IMR-90 (cell line): ENCODE measurements at regions not wholly inside any gene's neighbourhood (a gene's known extent, or its start where the extent isn't known, plus 50 kb on each side); places are given as distances from the start of the nearest gene placed in this dataset.

Source experiments
- ATAC-seq: fragments of 200-7000 bp; cut with Tn5 transposase; 2 replicates; pipeline ENCODE4 v1.9.1; 2020; ENCODE audit warnings: low read depth, mild to moderate bottlenecking, moderate library complexity
- BruUV-seq: library from RNA; stranded (reverse); fragments of 400-500 nt; replicated peaks from 2 replicates; lab custom pipeline; 2021; lab: Mats Ljungman, UMichigan
- CTCF ChIA-PET: fragments of 300-600 bp; formaldehyde crosslinking; extraction: SDS; loops from one replicate; lab custom pipeline; 2021; ENCODE audit warnings: antibody characterized with exemption; lab: Yijun Ruan, JAX
- POLR2A ChIA-PET: fragments of 300-600 bp; sonication (Branson Sonifier 250); formaldehyde crosslinking; loops from one replicate; lab custom pipeline; 2022; ENCODE audit warnings: antibody characterized with exemption; ENCODE audit not compliant: unreplicated experiment; lab: Charles Lee
- DNase-seq: peaks from one replicate; pipeline ENCODE4 v3.0.0; 2013
- H2AFZ ChIP-seq: replicated peaks from 2 replicates; pipeline ENCODE3; 2013; ENCODE audit warnings: low read length, mild to moderate bottlenecking; ENCODE audit not compliant: poor library complexity
- H2AK5ac ChIP-seq: 2 replicates; pipeline ENCODE4 v1.6.1; 2013; ENCODE audit warnings: low read depth, low read length, inconsistent platforms
- H2AK9ac ChIP-seq: replicated peaks from 2 replicates; pipeline ENCODE3; 2013; ENCODE audit warnings: mild to moderate bottlenecking, low read depth, low read length, moderate library complexity; ENCODE audit not compliant: poor library complexity
- H2BK120ac ChIP-seq: 2 replicates; pipeline ENCODE4 v1.6.1; 2013; ENCODE audit warnings: low read depth, low read length, inconsistent platforms
- H2BK15ac ChIP-seq: 3 replicates; pipeline ENCODE4 v1.6.1; 2013; ENCODE audit warnings: low read depth, low read length, inconsistent platforms
- H2BK20ac ChIP-seq: 2 replicates; pipeline ENCODE4 v1.6.1; 2013; ENCODE audit warnings: low read depth, mild to moderate bottlenecking, inconsistent platforms, low read length, moderate library complexity
- H2BK5ac ChIP-seq: 2 replicates; pipeline ENCODE4 v1.6.1; 2013; ENCODE audit warnings: mild to moderate bottlenecking, low read depth, low read length, inconsistent platforms; ENCODE audit not compliant: poor library complexity, severe bottlenecking
- H3K14ac ChIP-seq: replicated peaks from 2 replicates; pipeline ENCODE4 v1.6.1; 2013; ENCODE audit warnings: low read depth, low read length, inconsistent platforms
- H3K18ac ChIP-seq: 2 replicates; pipeline ENCODE4 v1.6.1; 2013; ENCODE audit warnings: low read depth, low read length, control low read depth
- H3K23ac ChIP-seq: 2 replicates; pipeline ENCODE4 v1.6.1; 2013; ENCODE audit warnings: low read depth, low read length, inconsistent platforms
- H3K27ac ChIP-seq: 2 replicates; pipeline ENCODE4 v1.5.1; 2013; ENCODE audit warnings: mild to moderate bottlenecking, control low read depth, low read length; ENCODE audit not compliant: insufficient read depth
- H3K27me3 ChIP-seq: 2 replicates; pipeline ENCODE4 v1.6.1; 2013; ENCODE audit warnings: low read length; ENCODE audit not compliant: control insufficient read depth, insufficient read depth
- H3K36me3 ChIP-seq: 2 replicates; pipeline ENCODE4 v1.6.1; 2013; ENCODE audit warnings: low read length, mixed read lengths; ENCODE audit not compliant: control insufficient read depth, insufficient read depth
- H3K4ac ChIP-seq: 2 replicates; pipeline ENCODE4 v1.6.1; 2013; ENCODE audit warnings: low read depth, low read length, inconsistent platforms
- H3K4me1 ChIP-seq: 2 replicates; pipeline ENCODE4 v1.6.1; 2013; ENCODE audit warnings: low read length, mixed read lengths; ENCODE audit not compliant: control insufficient read depth, insufficient read depth
- H3K4me2 ChIP-seq: 2 replicates; pipeline ENCODE4 v1.6.1; 2013; ENCODE audit warnings: low read depth, mild to moderate bottlenecking, control low read depth, low read length, moderate library complexity
- H3K4me3 ChIP-seq: 2 replicates; pipeline ENCODE4 v1.5.1; 2013; ENCODE audit warnings: low read depth, mild to moderate bottlenecking, control low read depth, low read length, moderate library complexity; ENCODE audit not compliant: insufficient read depth
- H3K56ac ChIP-seq: 2 replicates; pipeline ENCODE4 v1.6.1; 2013; ENCODE audit warnings: low read length, inconsistent platforms; ENCODE audit not compliant: insufficient read depth; ENCODE audit errors: extremely low read depth
- H3K79me1 ChIP-seq, 2 experiments: 2 replicates each; pipeline ENCODE4 v1.6.1; 2013; ENCODE audit warnings: low read length in 2 of 2, inconsistent platforms in 1 of 2, low read depth in 1 of 2
- H3K9ac ChIP-seq: 2 replicates; pipeline ENCODE4 v1.6.1; 2013; ENCODE audit warnings: low read depth, low read length, control low read depth
- H3K9me1 ChIP-seq: 2 replicates; pipeline ENCODE4 v1.6.1; 2013; ENCODE audit warnings: low read length, inconsistent platforms; ENCODE audit not compliant: insufficient read depth
- H3K9me3 ChIP-seq: 2 replicates; pipeline ENCODE4 v1.6.1; 2013; ENCODE audit warnings: low read length; ENCODE audit not compliant: control insufficient read depth, insufficient read depth
- H4K20me1 ChIP-seq: 2 replicates; pipeline ENCODE4 v1.6.1; 2013; ENCODE audit warnings: low read length, inconsistent platforms; ENCODE audit not compliant: insufficient read depth
- H4K5ac ChIP-seq: 2 replicates; pipeline ENCODE4 v1.6.1; 2013; ENCODE audit warnings: mild to moderate bottlenecking, low read depth, low read length, control low read depth
- H4K8ac ChIP-seq, 2 experiments: 2 replicates each; pipeline ENCODE4 v1.6.1; 2013; ENCODE audit warnings: low read depth in 2 of 2, low read length in 2 of 2, control low read depth in 1 of 2, inconsistent platforms in 1 of 2
- H4K91ac ChIP-seq: 2 replicates; pipeline ENCODE4 v1.6.1; 2013; ENCODE audit warnings: low read depth, low read length, inconsistent platforms; ENCODE audit not compliant: insufficient read depth
- BHLHE40 ChIP-seq: fragments of 150-350 bp; IDR thresholded peaks from 2 replicates; pipeline ENCODE4 v1.6.1; 2016; ENCODE audit warnings: mild to moderate bottlenecking, low read depth, low read length
- CEBPB ChIP-seq: IDR thresholded peaks from 2 replicates; pipeline ENCODE4 v1.6.1; 2012; ENCODE audit warnings: low read depth, low read length, improper control_type of control experiment
- CHD1 ChIP-seq: IDR thresholded peaks from 2 replicates; pipeline ENCODE4 v1.6.1; 2012; ENCODE audit warnings: low read depth, low read length, improper control_type of control experiment
- CTCF ChIP-seq: conservative IDR thresholded peaks from 2 replicates; pipeline ENCODE4 v1.5.1; 2012; ENCODE audit warnings: mild to moderate bottlenecking, low read depth, low read length, improper control_type of control experiment
- ELK1 ChIP-seq: fragments of 150-350 bp; IDR thresholded peaks from 2 replicates; pipeline ENCODE4 v1.6.1; 2016; ENCODE audit warnings: low read depth, mild to moderate bottlenecking, low read length, moderate library complexity, borderline replicate concordance
- FOS ChIP-seq: fragments of 150-350 bp; IDR thresholded peaks from 2 replicates; pipeline ENCODE4 v1.6.1; 2016; ENCODE audit warnings: low read depth, low read length
- MAFK ChIP-seq: IDR thresholded peaks from 2 replicates; pipeline ENCODE4 v1.6.1; 2012; ENCODE audit warnings: low read depth, low read length, improper control_type of control experiment
- MXI1 ChIP-seq: IDR thresholded peaks from 2 replicates; pipeline ENCODE4 v1.6.1; 2012; ENCODE audit warnings: low read depth, mild to moderate bottlenecking, low read length, moderate library complexity, borderline replicate concordance
- POLR2A ChIP-seq: IDR thresholded peaks from 2 replicates; pipeline ENCODE4 v1.6.1; 2012; ENCODE audit warnings: mild to moderate bottlenecking, low read depth, low read length
- RAD21 ChIP-seq: IDR thresholded peaks from 2 replicates; pipeline ENCODE4 v1.6.1; 2012; ENCODE audit warnings: low read length, improper control_type of control experiment
- RCOR1 ChIP-seq: IDR thresholded peaks from 2 replicates; pipeline ENCODE4 v1.6.1; 2012; ENCODE audit warnings: mild to moderate bottlenecking, low read length, improper control_type of control experiment; ENCODE audit not compliant: insufficient replicate concordance
- RFX5 ChIP-seq: IDR thresholded peaks from 2 replicates; pipeline ENCODE4 v1.8.0; 2012; ENCODE audit warnings: low read depth, mild to moderate bottlenecking, low read length, moderate library complexity
- SMC3 ChIP-seq: fragments of 150-350 bp; IDR thresholded peaks from 2 replicates; pipeline ENCODE4 v1.6.1; 2016; ENCODE audit warnings: low read depth, mild to moderate bottlenecking, antibody characterized with exemption, low read length, moderate library complexity
- USF2 ChIP-seq: fragments of 150-350 bp; IDR thresholded peaks from 2 replicates; pipeline ENCODE4 v1.6.1; 2017; ENCODE audit warnings: mild to moderate bottlenecking, antibody characterized with exemption, low read length, low read depth
- WGBS, 2 experiments: methylation state at CpG; one replicate each; pipeline versions ENCODE4 v1.1.5 to v1.1.7; 2013; ENCODE audit warnings: missing lambda C conversion rate in 2 of 2; ENCODE audit not compliant: insufficient read length in 1 of 2; ENCODE audit errors: extremely low coverage in 2 of 2; 5-methylcytosine and 5-hydroxymethylcytosine counted together
- dilution Hi-C: fragments of 300-500 bp; cut with HindIII; formaldehyde crosslinking; loops from one replicate; pipeline ENCODE4 v1.14.3; 2018; ENCODE audit warnings: low sequenced_read_pairs; ENCODE audit not compliant: unreplicated experiment
- in situ Hi-C: fragments of 300-500 bp; cut with MboI; formaldehyde crosslinking; loops from 3 replicates; pipeline ENCODE4 v1.14.3; 2019; ENCODE audit warnings: low sequenced_read_pairs, inconsistent platforms, mixed read lengths
- intact Hi-C: fragments of 100-400 bp; cut with micrococcal nuclease; formaldehyde crosslinking; loops from 2 replicates; pipeline ENCODE4 v1.10.0; 2022

- no peak overlapping the region for H3K4me3 ChIP-seq
- no peaks in the 10 kb centered on the region for H3K36me3 ChIP-seq
- H2AK9ac ChIP-seq = no peak overlapping the region
- in situ Hi-C loops (no loop called here), intact Hi-C loops (no loop called here), dilution Hi-C loops (no loop called here)
- H3K9ac ChIP-seq = no peak overlapping the region
- ATAC-seq (no peak), DNase-seq (no peak)
- H4K5ac ChIP-seq = no peak overlapping the region
- no peak overlapping the region for H3K14ac ChIP-seq
- no peak overlapping the region for H2BK5ac ChIP-seq
- 0 out of 2 replicates have a peak, but pooled peaks cover 2% of the 10 kb centered on the region for H3K9me3 ChIP-seq
- no peaks in the 10 kb centered on the region for H4K20me1 ChIP-seq
- H4K91ac ChIP-seq = no peak overlapping the region
- no peak overlapping the region for H2BK20ac ChIP-seq
- no TSS peak for BruUV-seq
- H4K8ac ChIP-seq = no peak overlapping the region
- H3K9me1 ChIP-seq = no peaks in the 10 kb centered on the region
- H2BK120ac ChIP-seq = no peak overlapping the region
- H3K4me1 ChIP-seq = no peaks in the 10 kb centered on the region
- no peak overlapping the region for H3K27ac ChIP-seq
- H3K18ac ChIP-seq = no peak overlapping the region
- H3K4me2 ChIP-seq = no peak overlapping the region
- H3K56ac ChIP-seq = no peak overlapping the region
- no peak overlapping the region for H2BK15ac ChIP-seq
- no peak overlapping the region for H3K23ac ChIP-seq
- CTCF ChIA-PET = no interaction called here
- H3K4ac ChIP-seq = no peak overlapping the region
- no peaks in the 10 kb centered on the region for H3K79me1 ChIP-seq
- TF ChIP-seq RCOR1 = no peak
- no peak for TF ChIP-seq USF2
- no peak for TF ChIP-seq ELK1
- no peak for TF ChIP-seq RAD21
- no peak for TF ChIP-seq FOS
- no peak for TF ChIP-seq CEBPB
- no peak for TF ChIP-seq RFX5
- TF ChIP-seq MAFK = no peak
- TF ChIP-seq POLR2A = no peak
- TF ChIP-seq SMC3 = no peak
- TF ChIP-seq MXI1 = no peak
- no peak for TF ChIP-seq CHD1
- no peak for TF ChIP-seq CTCF
- TF ChIP-seq BHLHE40 = no peak
- no peaks in the 10 kb centered on the region for H3K27me3 ChIP-seq
- no peak overlapping the region for H2AFZ ChIP-seq
- POLR2A ChIA-PET = no interaction called here
- no peak overlapping the region for H2AK5ac ChIP-seq
- WGBS, 2 experiments = no CpG with 5 or more reads among the region's 3 CpGs
Measured at GRCh38 chr6:62393608-62394007, 107.6 kb upstream of the KHDRBS2 start.
